CD4-positive, alpha-beta T cell treated with Interleukin-4 for 1 hour (primary cell): ENCODE measurements at regions not wholly inside any gene's neighbourhood (a gene's known extent, or its start where the extent isn't known, plus 50 kb on each side); places are given as distances from the start of the nearest gene placed in this dataset.
"Not testable (repeated sequence)": the region's sequence is repeated elsewhere in the genome, so short reads cannot be mapped to it uniquely, and the experiment has no call there.

Experiments
- DNase-seq, 2 donors: peaks; one replicate each; pipeline ENCODE4 v3.0.0-alpha.2; 2020 to 2022

DNA sequence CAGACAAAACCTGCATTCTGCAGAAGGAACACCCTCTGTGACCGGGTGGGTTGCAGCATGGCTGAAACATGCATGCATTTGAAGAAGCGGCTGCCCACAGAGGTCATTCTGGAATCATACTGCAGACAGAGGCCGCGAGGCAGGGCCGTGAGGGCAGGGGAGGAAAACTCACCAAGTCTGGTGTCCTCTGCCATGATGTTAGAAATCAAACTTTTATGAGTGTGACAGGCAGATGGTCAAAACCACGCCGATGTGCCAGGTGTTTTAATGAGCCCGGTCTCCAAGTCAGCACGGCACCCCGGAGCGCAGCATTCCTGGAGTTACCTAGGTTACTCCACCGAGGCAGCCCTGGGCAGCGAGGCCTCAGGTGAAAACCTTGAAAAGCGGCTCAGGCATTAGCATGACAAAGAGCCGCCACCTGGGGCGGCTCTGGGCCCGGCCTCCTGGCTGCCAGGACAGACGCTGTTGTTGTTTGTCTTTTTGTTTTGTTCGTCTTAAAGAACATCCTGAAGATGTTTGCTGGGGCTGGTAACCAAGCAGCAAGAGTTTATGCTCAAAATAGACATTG is 255.6 kb downstream of the ERMARD start:
- DNase-seq, result peak in 1 of 2 donors; percentile 8

DNA sequence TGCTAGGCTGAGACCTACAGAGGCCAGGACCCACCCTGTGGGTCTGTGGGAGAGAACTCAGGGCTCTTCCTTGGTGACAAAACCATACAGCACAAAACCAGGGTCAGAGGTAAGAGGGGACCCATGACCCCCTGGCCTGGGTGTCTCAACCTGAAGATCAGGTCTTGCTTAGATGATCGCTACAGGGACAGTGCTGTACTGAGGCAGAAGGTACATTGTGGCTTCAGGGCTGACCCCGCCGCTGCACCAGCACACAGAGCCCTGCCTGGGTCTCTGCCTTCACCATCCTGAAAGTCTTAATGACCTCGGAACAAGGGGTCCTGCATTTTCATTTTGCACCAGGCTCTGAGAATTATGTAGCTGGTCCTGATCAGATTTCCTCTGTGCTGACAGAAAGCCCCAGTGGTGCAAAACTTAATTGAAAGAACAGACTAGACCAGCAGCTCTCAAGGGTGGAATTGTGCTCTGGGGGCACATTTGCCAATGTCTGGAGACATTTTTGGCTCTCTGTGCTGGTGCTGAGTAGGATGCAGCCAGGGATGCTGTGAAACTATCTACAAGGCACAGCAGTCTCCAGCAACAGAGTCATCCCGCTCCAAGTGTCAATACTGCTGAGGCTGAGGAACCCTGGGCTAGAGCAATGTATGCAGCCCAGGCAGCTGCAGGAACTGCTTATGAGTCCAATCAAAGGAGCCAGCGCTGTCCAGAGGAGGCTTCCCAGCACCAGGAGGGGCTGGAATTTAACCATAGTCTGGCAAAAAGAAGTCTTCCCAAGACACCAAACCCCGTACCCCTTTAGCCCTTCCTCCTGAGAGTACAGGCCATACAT is 254.9 kb downstream of the ERMARD start:
- DNase-seq, result peak in 1 of 2 donors; percentile 4

DNA sequence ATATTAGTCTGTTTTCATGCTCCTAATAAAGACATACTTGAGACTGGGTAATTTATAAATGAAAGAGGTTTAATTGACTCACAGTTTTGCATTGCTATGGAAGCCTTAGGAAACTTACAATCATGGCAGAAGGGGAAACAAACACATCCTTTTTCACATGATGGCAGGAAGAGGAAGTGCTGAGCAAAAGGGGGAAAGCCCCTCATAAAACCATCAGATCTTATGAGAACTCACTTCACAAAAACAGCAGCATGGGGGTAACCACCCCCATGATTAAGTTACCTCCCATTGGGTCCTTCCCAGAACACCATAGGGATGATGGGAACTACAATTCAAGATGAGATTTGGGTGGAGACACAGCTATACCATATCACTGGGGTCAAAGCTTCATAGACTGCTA is 254.2 kb downstream of the ERMARD start:
- peak in 1 of 2 donors; percentile 6 for DNase-seq

DNA sequence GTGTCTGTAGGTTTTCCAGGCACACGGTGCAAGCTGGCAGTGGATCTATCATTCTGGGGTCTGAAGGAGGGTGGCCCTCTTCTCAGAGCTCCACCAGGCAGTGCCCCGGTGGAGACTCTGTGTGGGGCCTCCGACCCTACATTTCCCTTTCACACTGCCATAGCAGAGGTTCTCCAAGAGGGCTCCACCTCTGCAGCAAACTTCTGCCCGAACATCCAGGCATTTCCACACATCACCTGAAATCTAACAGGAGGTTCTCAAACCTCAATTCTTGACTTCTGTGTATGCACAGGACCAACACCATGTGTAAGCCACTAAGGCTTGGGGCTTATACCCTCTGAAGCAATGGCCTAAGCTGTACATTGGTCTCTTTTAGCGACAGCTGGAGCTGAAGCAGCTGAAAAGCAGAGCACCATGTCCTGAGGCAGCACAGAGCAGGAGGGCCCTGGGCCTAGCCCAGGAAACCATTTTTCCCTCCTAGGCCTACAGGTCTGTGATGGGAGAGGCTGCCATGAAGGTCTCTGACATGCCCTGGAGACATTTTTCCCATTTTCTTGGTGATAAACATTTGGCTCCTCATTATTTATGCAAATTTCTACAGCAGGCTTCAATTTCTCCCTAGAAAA is 253.3 kb downstream of the ERMARD start:
- DNase-seq, result peak in 1 of 2 donors; percentile 4

DNA sequence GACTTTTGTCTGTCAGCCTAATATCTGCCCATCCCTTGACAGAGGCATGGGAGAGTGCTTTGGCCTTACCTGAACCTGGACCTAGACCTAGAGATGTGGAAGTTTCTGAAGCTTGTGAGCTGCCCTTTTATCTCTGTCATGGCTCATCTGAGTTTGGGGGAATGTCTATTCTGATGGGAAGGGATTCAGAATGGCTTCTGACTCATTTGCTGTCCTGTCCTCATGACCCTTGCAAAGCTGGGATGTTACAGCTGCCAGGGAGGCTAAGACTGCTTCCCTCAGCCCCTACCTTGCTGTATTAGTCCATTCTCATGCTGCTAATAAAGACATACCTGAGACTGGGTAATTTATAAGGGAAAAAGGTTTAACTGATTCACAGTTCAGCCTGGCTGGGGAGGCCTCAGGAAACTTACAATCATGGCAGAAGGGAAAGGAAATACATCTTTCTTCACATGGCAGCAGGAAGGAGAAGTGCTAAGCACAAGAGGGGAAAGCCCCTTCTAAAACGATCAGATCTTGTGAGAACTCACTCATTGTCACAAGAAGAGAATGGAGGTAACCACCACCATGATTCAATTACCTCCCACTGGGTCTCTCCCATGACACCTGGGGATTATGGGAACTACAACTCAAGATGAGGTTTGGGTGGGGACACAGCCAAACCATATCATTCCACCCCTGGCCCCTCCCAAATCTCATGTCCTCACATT is 252.2 kb downstream of the ERMARD start:
- no peak for DNase-seq

DNA sequence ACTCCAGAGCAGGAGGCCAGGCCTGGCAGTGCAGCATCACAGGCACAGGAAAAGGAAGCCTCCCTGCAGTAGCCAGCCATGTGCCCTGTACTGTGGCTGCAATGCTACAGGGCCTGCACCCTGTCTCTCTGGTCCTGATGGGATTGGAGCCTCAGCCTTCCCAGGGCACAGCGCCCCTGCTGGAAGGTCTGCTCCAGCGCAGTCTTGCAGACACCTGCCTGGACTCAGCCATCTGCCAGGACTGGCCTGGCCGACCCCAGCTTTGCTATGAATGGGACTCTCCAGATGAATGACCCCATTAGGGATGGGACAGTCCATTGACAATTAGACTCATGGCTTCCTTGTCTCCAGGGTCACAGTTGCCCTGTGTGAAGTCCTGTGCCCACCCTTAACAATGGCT is 251.6 kb downstream of the ERMARD start:
- peak in 1 of 2 donors; percentile 4 for DNase-seq

DNA sequence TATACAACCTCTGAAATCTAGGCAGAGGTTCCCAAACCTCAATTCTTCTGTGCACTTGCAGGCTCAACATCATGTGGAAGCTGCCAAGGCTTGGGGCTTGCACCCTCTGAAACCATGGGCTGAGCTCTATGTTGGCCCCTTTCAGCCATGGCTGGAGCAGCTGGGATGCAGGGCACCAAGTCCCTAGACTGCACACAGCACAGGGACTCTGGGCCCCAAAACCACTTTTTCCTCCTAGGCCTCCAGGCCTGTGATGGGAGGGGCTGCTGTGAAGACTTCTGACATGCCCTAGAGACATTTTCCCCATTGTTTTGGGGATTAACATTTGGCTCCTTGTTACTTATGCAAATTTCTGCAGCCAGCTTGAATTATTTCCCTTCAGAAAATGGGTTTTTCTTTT is 250.4 kb downstream of the ERMARD start:
- DNase-seq, result not testable (repeated sequence)

DNA sequence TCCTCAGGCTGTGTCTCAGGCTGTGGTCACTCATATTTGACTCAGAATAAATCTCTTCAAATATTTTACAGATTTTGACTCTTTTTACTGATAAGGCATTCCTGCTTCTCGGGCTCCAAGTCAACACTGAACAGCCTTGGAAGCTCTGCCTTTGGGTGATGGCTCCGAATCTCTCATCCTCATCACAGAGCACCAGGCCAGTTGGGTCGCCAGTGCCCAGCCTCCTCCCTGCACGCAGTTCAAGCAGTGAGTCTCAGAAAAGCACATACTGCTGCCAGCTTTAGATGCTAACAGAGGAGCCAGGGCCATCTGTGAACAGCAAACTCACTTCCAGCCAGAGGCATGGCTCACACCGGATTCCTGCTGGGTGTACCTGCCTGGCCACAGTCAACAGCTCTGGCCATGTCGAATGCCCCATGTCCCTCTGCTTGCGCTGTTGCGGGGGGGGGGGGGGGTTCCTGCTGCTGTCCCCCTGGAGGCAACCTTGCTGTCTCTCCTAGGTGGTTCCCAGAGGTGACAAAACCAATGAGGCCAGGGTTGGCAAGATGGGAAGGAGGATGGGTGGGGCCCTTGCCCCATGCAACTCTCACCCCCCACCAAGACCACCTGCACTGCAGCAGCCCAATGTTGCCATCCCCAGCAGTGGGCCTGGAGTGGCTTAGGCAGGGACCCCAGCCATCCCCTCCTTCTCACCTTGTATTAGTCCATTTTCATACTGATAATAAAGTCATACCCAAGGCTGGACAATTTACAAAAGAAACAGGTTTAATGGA is 248.8 kb downstream of the ERMARD start:
- peak in 1 of 2 donors; percentile 7 for DNase-seq

DNA sequence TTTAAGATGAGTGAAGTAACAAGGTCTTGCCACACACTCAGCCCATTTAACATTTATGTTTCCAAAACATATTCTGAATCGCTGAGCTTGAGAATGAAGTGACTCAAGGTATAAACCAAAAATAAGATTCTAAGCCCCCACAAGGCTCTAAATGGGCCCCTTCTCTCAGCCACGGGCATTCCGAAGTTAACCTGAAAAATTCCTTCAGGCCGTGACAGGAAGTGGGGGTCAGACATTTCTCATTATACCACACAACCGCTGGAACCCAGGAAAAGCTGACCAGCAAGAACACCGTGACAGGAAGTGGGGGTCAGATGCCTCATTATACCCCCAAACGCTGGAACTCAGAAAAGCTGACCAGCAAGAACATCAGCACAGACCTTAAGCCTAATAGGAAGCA is 247.9 kb downstream of the ERMARD start:
- DNase-seq, result peak in 1 of 2 donors; percentile 4

DNA sequence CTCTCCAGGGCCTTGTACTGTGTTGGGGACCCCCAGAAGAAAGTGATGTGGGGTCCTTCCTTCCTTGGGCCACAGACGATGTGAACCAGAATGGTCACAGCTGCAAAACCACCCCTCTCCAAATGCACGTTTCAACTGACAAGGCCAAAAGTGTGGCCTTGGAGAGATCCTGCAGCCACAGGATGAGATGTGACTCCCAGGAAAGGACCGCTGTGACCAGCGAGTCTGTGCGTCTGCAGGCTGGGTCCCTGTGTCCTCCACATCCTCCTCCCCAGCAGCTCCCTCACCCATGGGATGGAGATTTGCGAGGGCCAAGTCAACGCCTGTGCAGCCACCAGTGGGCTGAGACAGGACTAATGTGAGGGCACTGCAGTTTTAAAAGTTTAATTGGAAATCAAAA is 247.0 kb downstream of the ERMARD start:
- peak in 1 of 2 donors; percentile 4 for DNase-seq

DNA sequence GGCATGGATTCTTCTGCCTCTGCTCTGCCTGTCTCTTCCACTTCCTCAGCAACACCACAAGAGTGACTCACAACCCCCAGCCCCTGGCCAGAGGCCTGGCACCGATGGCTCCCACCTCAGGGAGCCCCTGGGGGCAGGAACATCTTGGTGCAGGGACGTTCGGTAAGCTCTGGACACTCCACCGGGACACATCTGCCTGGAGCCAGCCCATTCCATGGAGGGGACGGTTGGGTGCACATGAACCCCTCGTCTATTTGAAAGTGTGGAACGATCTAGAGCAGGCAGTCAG is 246.5 kb downstream of the ERMARD start:
- peak in 1 of 2 donors; percentile 46 for DNase-seq

DNA sequence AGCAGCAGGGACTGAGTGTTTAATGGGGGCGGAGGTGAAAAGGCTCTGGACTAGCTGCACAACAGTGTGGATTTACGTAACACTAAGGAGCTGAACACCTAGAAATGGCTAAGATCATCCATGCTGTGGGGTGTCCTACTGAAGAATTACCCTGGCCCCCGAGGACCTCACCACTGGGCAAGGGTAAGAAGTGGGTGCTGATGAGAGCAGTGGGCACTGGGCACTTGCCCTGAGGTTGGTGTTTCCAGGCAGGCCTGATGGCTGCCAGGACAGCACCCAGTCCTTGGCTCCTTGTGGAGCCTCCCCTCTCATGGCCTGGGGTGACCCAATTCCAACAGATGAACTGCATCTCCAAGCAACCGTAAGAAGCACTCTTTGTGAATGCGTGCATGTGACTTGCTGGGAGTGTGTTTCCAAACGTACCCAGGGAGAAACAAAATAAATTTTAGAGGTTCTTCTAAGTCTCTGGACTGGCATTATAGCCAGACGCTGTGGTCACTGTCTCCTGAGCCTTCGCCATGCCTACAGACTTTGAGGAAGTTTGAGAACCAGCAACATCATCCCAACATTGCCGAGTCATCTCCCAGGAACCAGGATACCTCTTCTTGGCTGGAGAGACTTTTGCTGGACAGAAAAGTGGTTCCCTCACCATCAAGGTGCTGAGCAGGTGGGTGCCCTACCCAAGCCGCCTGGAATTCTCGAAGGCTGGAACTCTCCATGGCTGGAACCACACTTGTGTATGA is 245.9 kb downstream of the ERMARD start:
- peak in 1 of 2 donors; percentile 18 for DNase-seq

DNA sequence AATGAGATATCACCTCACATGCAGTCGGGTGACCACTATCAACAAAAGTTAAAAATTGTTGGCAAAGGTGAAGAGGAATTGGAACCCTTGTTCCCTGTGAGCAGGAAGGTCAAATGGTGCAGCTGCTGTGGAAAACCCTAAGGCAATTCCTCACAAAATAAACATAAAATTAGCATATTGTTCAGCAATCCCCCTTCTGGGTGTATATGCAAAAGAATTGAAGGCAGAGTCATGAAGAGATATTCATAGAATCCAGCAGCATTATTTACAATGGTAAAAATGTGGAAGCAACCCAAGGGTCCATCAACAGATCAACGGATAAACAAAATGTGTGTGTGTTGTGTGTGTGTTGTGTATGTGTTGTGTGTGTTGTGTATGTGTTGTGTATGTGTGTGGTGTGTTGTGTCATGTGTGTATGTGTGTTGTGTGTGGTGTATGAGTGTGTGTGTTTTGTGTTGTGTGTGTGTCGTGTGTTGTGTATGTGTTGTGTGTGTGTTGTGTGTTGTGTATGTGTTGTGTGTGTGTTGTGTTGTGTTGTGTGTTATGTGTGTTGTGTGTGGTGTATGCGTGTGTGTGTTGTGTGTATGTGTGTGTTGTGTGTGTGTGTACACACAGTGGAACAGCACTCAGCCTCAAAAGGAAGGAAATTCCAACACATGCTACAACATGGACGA is 245.1 kb downstream of the ERMARD start:
- DNase-seq, result no peak

DNA sequence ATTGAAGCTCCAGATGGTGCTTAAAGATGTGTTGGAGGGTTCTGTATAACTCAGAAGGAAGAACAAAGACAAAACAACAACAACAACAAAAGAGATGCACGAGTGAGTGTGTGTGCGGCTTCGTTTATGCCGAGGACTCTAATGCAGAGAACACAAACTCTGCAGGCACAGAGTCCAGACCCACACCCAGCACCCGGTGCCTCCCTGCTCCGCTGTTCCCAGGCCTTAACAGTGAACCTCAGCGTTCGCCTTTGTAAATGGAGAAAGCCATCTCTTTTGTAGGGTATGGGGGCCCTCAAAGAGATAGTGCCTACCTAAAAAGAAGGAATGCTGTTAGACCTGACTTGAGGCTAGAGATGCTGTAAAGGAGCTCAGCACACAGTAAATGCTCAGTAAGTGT is 243.3 kb downstream of the ERMARD start:
- DNase-seq, result no peak

DNA sequence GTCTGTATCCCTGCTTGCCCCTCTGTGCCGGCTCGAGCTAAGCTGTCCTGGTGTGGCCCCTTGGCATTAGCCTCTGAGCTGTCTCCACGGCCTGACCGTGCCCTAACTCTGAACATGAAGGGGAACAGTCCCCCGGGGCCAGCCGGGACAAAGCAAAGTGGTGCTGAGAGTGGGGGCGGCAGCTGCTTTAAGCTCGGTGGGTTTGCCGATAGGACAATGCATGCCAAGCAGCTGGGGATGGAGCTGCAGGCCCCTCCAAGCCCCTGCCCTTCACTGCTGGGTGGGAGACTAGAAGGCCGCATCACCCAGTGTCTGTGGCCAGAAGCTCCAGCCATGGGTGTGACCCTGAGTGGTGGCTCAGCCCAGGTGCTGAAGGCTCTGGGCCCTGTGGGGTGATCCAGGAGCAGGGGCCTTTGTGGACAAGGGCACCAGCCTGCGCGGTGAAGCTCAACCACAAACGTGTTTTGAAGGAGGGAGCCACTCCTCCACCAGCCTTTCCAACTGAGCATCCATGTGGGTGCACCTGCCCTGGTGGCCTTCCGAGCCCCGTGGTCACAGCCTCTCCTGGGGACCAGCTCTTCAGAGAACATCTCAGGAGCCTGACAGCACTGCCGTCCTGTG is 242.5 kb downstream of the ERMARD start:
- DNase-seq, result peak in 1 of 2 donors; percentile 10

DNA sequence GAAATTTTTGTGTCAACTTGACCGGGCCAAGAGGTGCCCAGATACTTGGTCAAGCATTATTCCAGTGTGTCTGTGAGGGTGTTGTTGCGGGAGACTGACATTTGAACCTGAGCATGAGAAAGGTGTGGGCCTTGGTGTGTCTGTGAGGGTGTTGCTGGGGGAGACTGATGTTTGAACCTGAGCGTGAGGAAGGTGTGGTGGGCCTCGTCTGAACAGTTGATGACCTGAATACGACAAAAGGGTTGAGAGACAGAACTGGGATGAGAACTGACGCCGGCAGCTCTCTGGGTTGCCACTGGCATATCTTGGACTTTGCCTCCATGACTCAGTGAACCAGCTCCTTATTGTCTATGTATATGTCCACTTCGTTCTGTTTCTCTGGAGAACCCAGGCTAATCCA is 240.5 kb downstream of the ERMARD start:
- DNase-seq, result peak in 1 of 2 donors; percentile 4

DNA sequence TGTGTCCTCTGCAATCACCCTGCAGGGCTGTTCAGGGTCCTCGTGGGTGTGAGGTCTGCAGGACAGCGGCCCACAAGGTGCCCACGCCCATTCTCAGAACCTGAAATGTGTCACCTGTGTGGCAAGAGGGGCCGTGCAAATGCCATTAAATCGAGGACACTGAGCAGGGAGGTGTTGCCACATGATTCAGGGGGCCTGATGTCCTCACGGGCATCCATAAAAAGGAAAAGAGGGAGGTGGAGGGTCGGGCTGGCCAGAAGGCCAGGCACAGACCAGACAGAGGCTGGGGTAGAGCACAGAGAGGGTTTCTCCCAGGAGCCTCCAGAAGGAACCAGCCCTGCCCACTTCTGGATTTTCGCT is 239.6 kb downstream of the ERMARD start:
- DNase-seq, result peak in 1 of 2 donors; percentile 7

DNA sequence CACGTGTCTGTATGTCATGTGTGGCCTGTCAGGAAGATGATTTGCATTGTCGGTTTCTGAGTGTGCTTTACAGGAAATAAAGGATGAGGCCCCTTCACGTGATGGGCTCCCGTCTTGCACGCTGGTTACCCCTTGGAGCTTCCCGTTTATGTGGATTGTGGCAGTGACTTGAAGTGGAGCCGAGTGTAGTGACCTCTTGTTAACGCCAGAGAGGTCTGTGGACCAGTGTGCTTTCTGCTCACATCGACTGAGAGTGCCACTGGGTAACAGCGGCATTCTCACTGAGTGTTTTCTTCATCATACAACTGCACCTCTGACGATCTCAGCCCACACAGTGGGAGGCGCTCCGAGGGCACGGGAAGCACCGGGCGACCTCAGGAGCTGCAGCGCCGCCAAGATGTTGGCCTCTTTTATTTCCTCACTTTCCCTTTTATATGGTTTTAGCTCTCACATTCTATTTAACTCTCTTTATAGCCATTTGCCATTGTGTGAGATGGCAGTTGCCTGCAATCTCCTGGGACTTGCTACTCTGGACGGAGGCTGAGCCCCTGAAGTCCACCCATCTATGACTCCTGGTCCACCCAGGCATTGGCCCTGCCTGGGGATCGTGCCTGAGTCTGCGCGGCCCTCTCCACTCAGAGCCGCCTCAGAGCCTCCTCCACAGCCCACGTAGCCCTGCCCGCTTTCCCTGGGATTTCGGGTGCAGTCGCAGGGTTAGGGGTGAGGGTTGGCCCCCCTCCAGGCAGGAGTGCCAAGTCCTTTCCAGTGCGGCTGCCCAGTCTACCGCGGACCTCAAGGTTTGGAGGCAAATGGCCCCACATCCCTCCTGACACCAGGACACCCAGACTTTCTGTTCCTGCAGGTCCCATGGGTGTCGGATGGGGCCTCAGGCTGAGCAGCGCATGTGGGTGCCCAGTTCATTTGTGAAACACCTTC is 238.9 kb downstream of the ERMARD start:
- peak; percentile 31 to 72 for DNase-seq

DNA sequence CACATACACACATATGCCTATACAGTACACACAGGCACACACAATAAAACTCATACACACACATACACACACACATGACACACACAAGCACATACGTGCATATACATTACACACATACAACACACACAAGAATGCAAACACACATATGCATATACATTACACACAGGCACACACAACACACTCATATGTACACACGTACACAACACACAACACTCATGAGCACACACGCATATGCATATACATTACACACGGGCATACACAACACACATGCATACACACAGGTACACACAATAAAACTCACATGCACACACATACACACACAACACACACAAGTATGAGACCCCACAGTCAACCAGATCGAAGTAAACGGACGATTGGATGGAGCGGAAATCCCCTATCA is 238.2 kb downstream of the ERMARD start:
- no peak for DNase-seq
